ENCODE measurements at regions not wholly inside any gene's neighbourhood (a gene's known extent, or its start where the extent isn't known, plus 50 kb on each side); places are given as distances from the start of the nearest gene placed in this dataset.

DNA sequence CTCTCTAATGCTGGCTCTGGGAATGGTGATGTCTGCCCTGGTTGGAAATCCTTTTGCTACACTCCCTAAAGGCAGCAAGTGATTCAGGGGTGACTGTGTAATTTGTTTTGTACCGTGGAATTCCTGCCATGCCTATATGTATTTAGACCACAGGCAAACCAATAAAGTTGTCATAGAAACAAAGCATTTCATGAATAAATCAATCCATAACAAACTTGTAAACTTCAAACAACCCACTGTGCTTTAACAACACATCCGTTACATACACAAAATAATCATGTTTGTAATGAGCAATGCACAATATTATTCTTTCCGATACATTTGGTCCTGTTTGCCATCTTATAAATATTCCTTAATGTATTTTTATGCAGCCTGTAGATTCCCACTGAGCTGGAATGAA, 330.3 kb upstream of the SNX7 start:
- no peaks in the 10 kb centered on the region for H3F3A ChIP-seq (ENCODE audit: insufficient read depth, low read length, poor library complexity, severe bottlenecking)

DNA sequence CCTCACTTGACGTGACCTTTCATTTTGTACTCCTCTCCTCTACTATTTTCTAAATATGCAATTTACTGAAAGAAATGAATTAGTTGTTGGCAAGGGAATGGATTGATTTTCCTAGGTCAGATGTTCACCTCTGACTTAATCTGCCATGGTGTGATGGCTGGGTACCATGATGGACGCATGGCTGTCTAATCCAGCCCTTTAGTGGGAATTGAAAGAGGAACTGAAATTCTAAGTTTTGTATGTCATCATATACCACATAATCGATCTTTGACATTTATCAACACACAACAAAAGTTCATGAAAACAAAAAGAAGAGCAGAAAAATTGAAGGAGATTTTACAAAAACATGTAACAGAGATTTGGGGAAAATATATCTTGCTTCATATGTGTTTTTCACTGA, 331.3 kb upstream of the SNX7 start:
- H3K9me2 ChIP-seq (ENCODE audit: insufficient read depth, low read length): no peaks in the 10 kb centered on the region
- TF ChIP-seq EP300 (conservative IDR thresholded peaks at IDR 0.05; ENCODE audit: poor library complexity, severe bottlenecking): no peak
- no peak for TF ChIP-seq RAD21 (conservative IDR thresholded peaks at IDR 0.05)
- TF ChIP-seq EZH2 (IDR thresholded peaks at IDR 0.05; ENCODE audit: borderline replicate concordance, insufficient read depth, low read length, poor library complexity, severe bottlenecking): no peak
- TF ChIP-seq, protein P1, sequence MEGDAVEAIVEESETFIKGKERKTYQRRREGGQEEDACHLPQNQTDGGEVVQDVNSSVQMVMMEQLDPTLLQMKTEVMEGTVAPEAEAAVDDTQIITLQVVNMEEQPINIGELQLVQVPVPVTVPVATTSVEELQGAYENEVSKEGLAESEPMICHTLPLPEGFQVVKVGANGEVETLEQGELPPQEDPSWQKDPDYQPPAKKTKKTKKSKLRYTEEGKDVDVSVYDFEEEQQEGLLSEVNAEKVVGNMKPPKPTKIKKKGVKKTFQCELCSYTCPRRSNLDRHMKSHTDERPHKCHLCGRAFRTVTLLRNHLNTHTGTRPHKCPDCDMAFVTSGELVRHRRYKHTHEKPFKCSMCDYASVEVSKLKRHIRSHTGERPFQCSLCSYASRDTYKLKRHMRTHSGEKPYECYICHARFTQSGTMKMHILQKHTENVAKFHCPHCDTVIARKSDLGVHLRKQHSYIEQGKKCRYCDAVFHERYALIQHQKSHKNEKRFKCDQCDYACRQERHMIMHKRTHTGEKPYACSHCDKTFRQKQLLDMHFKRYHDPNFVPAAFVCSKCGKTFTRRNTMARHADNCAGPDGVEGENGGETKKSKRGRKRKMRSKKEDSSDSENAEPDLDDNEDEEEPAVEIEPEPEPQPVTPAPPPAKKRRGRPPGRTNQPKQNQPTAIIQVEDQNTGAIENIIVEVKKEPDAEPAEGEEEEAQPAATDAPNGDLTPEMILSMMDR (IDR thresholded peaks at IDR 0.05; ENCODE audit: poor library complexity, severe bottlenecking): no peak
- TF ChIP-seq, protein P2, sequence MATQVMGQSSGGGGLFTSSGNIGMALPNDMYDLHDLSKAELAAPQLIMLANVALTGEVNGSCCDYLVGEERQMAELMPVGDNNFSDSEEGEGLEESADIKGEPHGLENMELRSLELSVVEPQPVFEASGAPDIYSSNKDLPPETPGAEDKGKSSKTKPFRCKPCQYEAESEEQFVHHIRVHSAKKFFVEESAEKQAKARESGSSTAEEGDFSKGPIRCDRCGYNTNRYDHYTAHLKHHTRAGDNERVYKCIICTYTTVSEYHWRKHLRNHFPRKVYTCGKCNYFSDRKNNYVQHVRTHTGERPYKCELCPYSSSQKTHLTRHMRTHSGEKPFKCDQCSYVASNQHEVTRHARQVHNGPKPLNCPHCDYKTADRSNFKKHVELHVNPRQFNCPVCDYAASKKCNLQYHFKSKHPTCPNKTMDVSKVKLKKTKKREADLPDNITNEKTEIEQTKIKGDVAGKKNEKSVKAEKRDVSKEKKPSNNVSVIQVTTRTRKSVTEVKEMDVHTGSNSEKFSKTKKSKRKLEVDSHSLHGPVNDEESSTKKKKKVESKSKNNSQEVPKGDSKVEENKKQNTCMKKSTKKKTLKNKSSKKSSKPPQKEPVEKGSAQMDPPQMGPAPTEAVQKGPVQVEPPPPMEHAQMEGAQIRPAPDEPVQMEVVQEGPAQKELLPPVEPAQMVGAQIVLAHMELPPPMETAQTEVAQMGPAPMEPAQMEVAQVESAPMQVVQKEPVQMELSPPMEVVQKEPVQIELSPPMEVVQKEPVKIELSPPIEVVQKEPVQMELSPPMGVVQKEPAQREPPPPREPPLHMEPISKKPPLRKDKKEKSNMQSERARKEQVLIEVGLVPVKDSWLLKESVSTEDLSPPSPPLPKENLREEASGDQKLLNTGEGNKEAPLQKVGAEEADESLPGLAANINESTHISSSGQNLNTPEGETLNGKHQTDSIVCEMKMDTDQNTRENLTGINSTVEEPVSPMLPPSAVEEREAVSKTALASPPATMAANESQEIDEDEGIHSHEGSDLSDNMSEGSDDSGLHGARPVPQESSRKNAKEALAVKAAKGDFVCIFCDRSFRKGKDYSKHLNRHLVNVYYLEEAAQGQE (IDR thresholded peaks at IDR 0.05; ENCODE audit: borderline replicate concordance): no peak
- no peak for TF ChIP-seq TAF1 (IDR thresholded peaks at IDR 0.05; ENCODE audit: low read depth)
- no peak for TF ChIP-seq MXI1 (conservative IDR thresholded peaks at IDR 0.05; ENCODE audit: poor library complexity, severe bottlenecking)
- TF ChIP-seq POLR2AphosphoS5 (IDR thresholded peaks at IDR 0.05): no peak
- TF ChIP-seq SMC3 (conservative IDR thresholded peaks at IDR 0.05; ENCODE audit: poor library complexity): no peak

More for the DNA sequence above, 330.3 kb upstream of the SNX7 start:
- Histone ChIP-seq H3K9me2 (ENCODE audit: insufficient read depth, low read length) (no peaks in the 10 kb centered on the region), H3K27me3 (ENCODE audit: insufficient read depth, low read depth, low read length) (no peaks in the 10 kb centered on the region), H4K20me1 (ENCODE audit: insufficient read depth) (no peaks in the 10 kb centered on the region), H3K9me3 (ENCODE audit: low read length) (no peaks in the 10 kb centered on the region), H2AFZ (ENCODE audit: low read depth, low read length) (no peak overlapping the region), H3K79me2 (replicated peaks; ENCODE audit: insufficient read depth, low read length) (no peaks in the 10 kb centered on the region), H3K36me3 (ENCODE audit: insufficient read depth, low read length) (no peaks in the 10 kb centered on the region), H3K4me3 (ENCODE audit: low read length) (no peak overlapping the region), H3K27ac (ENCODE audit: low read length) (no peak overlapping the region), H3K9ac (ENCODE audit: low read length) (no peak overlapping the region), H3K4me2 (ENCODE audit: low read length) (no peak overlapping the region)
- TF ChIP-seq EZH2 (IDR thresholded peaks at IDR 0.05; ENCODE audit: borderline replicate concordance, insufficient read depth, low read length, poor library complexity, severe bottlenecking) (no peak), TAF1 (IDR thresholded peaks at IDR 0.05; ENCODE audit: low read depth) (no peak), POLR2AphosphoS5 (IDR thresholded peaks at IDR 0.05) (no peak), RAD21 (conservative IDR thresholded peaks at IDR 0.05) (no peak), MXI1 (conservative IDR thresholded peaks at IDR 0.05; ENCODE audit: poor library complexity, severe bottlenecking) (no peak), EP300 (conservative IDR thresholded peaks at IDR 0.05; ENCODE audit: poor library complexity, severe bottlenecking) (no peak), SMC3 (conservative IDR thresholded peaks at IDR 0.05; ENCODE audit: poor library complexity) (no peak)
- TF ChIP-seq, protein P1 (IDR thresholded peaks at IDR 0.05; ENCODE audit: poor library complexity, severe bottlenecking): no peak
- TF ChIP-seq, protein P2 (IDR thresholded peaks at IDR 0.05; ENCODE audit: borderline replicate concordance): no peak

More for the DNA sequence above, 331.3 kb upstream of the SNX7 start:
- Histone ChIP-seq H4K20me1 (ENCODE audit: insufficient read depth) (no peaks in the 10 kb centered on the region), H2AFZ (ENCODE audit: low read depth, low read length) (no peak overlapping the region), H3K9me3 (ENCODE audit: low read length) (no peaks in the 10 kb centered on the region), H3K4me3 (ENCODE audit: low read length) (no peak overlapping the region), H3K27me3 (ENCODE audit: insufficient read depth, low read depth, low read length) (no peaks in the 10 kb centered on the region), H3F3A (ENCODE audit: insufficient read depth, low read length, poor library complexity, severe bottlenecking) (no peaks in the 10 kb centered on the region), H3K36me3 (ENCODE audit: insufficient read depth, low read length) (no peaks in the 10 kb centered on the region), H3K4me2 (ENCODE audit: low read length) (no peak overlapping the region), H3K9ac (ENCODE audit: low read length) (no peak overlapping the region), H3K27ac (ENCODE audit: low read length) (no peak overlapping the region), H3K79me2 (replicated peaks; ENCODE audit: insufficient read depth, low read length) (no peaks in the 10 kb centered on the region)
